IMR-90 (cell line): ENCODE measurements at regions not wholly inside any gene's neighbourhood (a gene's known extent, or its start where the extent isn't known, plus 50 kb on each side); places are given as distances from the start of the nearest gene placed in this dataset.

Experiments
- ATAC-seq: fragments of 200-7000 bp; cut with Tn5 transposase; 2 replicates; pipeline ENCODE4 v1.9.1; 2020; ENCODE audit warnings: low read depth, mild to moderate bottlenecking, moderate library complexity
- BruUV-seq: library from RNA; stranded (reverse); fragments of 400-500 nt; replicated peaks from 2 replicates; lab custom pipeline; 2021; lab: Mats Ljungman, UMichigan
- CTCF ChIA-PET: fragments of 300-600 bp; formaldehyde crosslinking; extraction: SDS; loops from one replicate; lab custom pipeline; 2021; ENCODE audit warnings: antibody characterized with exemption; lab: Yijun Ruan, JAX
- POLR2A ChIA-PET: fragments of 300-600 bp; sonication (Branson Sonifier 250); formaldehyde crosslinking; loops from one replicate; lab custom pipeline; 2022; ENCODE audit warnings: antibody characterized with exemption; ENCODE audit not compliant: unreplicated experiment; lab: Charles Lee
- DNase-seq: peaks from one replicate; pipeline ENCODE4 v3.0.0; 2013
- H2AFZ ChIP-seq: replicated peaks from 2 replicates; pipeline ENCODE3; 2013; ENCODE audit warnings: low read length, mild to moderate bottlenecking; ENCODE audit not compliant: poor library complexity
- H2AK5ac ChIP-seq: 2 replicates; pipeline ENCODE4 v1.6.1; 2013; ENCODE audit warnings: low read depth, low read length, inconsistent platforms
- H2AK9ac ChIP-seq: replicated peaks from 2 replicates; pipeline ENCODE3; 2013; ENCODE audit warnings: mild to moderate bottlenecking, low read depth, low read length, moderate library complexity; ENCODE audit not compliant: poor library complexity
- H2BK120ac ChIP-seq: 2 replicates; pipeline ENCODE4 v1.6.1; 2013; ENCODE audit warnings: low read depth, low read length, inconsistent platforms
- H2BK15ac ChIP-seq: 3 replicates; pipeline ENCODE4 v1.6.1; 2013; ENCODE audit warnings: low read depth, low read length, inconsistent platforms
- H2BK20ac ChIP-seq: 2 replicates; pipeline ENCODE4 v1.6.1; 2013; ENCODE audit warnings: low read depth, mild to moderate bottlenecking, inconsistent platforms, low read length, moderate library complexity
- H2BK5ac ChIP-seq: 2 replicates; pipeline ENCODE4 v1.6.1; 2013; ENCODE audit warnings: mild to moderate bottlenecking, low read depth, low read length, inconsistent platforms; ENCODE audit not compliant: poor library complexity, severe bottlenecking
- H3K14ac ChIP-seq: replicated peaks from 2 replicates; pipeline ENCODE4 v1.6.1; 2013; ENCODE audit warnings: low read depth, low read length, inconsistent platforms
- H3K18ac ChIP-seq: 2 replicates; pipeline ENCODE4 v1.6.1; 2013; ENCODE audit warnings: low read depth, low read length, control low read depth
- H3K23ac ChIP-seq: 2 replicates; pipeline ENCODE4 v1.6.1; 2013; ENCODE audit warnings: low read depth, low read length, inconsistent platforms
- H3K27ac ChIP-seq: 2 replicates; pipeline ENCODE4 v1.5.1; 2013; ENCODE audit warnings: mild to moderate bottlenecking, control low read depth, low read length; ENCODE audit not compliant: insufficient read depth
- H3K27me3 ChIP-seq: 2 replicates; pipeline ENCODE4 v1.6.1; 2013; ENCODE audit warnings: low read length; ENCODE audit not compliant: control insufficient read depth, insufficient read depth
- H3K36me3 ChIP-seq: 2 replicates; pipeline ENCODE4 v1.6.1; 2013; ENCODE audit warnings: low read length, mixed read lengths; ENCODE audit not compliant: control insufficient read depth, insufficient read depth
- H3K4ac ChIP-seq: 2 replicates; pipeline ENCODE4 v1.6.1; 2013; ENCODE audit warnings: low read depth, low read length, inconsistent platforms
- H3K4me1 ChIP-seq: 2 replicates; pipeline ENCODE4 v1.6.1; 2013; ENCODE audit warnings: low read length, mixed read lengths; ENCODE audit not compliant: control insufficient read depth, insufficient read depth
- H3K4me2 ChIP-seq: 2 replicates; pipeline ENCODE4 v1.6.1; 2013; ENCODE audit warnings: low read depth, mild to moderate bottlenecking, control low read depth, low read length, moderate library complexity
- H3K4me3 ChIP-seq: 2 replicates; pipeline ENCODE4 v1.5.1; 2013; ENCODE audit warnings: low read depth, mild to moderate bottlenecking, control low read depth, low read length, moderate library complexity; ENCODE audit not compliant: insufficient read depth
- H3K56ac ChIP-seq: 2 replicates; pipeline ENCODE4 v1.6.1; 2013; ENCODE audit warnings: low read length, inconsistent platforms; ENCODE audit not compliant: insufficient read depth; ENCODE audit errors: extremely low read depth
- H3K79me1 ChIP-seq, 2 experiments: 2 replicates each; pipeline ENCODE4 v1.6.1; 2013; ENCODE audit warnings: low read length in 2 of 2, inconsistent platforms in 1 of 2, low read depth in 1 of 2
- H3K9ac ChIP-seq: 2 replicates; pipeline ENCODE4 v1.6.1; 2013; ENCODE audit warnings: low read depth, low read length, control low read depth
- H3K9me1 ChIP-seq: 2 replicates; pipeline ENCODE4 v1.6.1; 2013; ENCODE audit warnings: low read length, inconsistent platforms; ENCODE audit not compliant: insufficient read depth
- H3K9me3 ChIP-seq: 2 replicates; pipeline ENCODE4 v1.6.1; 2013; ENCODE audit warnings: low read length; ENCODE audit not compliant: control insufficient read depth, insufficient read depth
- H4K20me1 ChIP-seq: 2 replicates; pipeline ENCODE4 v1.6.1; 2013; ENCODE audit warnings: low read length, inconsistent platforms; ENCODE audit not compliant: insufficient read depth
- H4K5ac ChIP-seq: 2 replicates; pipeline ENCODE4 v1.6.1; 2013; ENCODE audit warnings: mild to moderate bottlenecking, low read depth, low read length, control low read depth
- H4K8ac ChIP-seq, 2 experiments: 2 replicates each; pipeline ENCODE4 v1.6.1; 2013; ENCODE audit warnings: low read depth in 2 of 2, low read length in 2 of 2, control low read depth in 1 of 2, inconsistent platforms in 1 of 2
- H4K91ac ChIP-seq: 2 replicates; pipeline ENCODE4 v1.6.1; 2013; ENCODE audit warnings: low read depth, low read length, inconsistent platforms; ENCODE audit not compliant: insufficient read depth
- BHLHE40 ChIP-seq: fragments of 150-350 bp; IDR thresholded peaks from 2 replicates; pipeline ENCODE4 v1.6.1; 2016; ENCODE audit warnings: mild to moderate bottlenecking, low read depth, low read length
- CEBPB ChIP-seq: IDR thresholded peaks from 2 replicates; pipeline ENCODE4 v1.6.1; 2012; ENCODE audit warnings: low read depth, low read length, improper control_type of control experiment
- CHD1 ChIP-seq: IDR thresholded peaks from 2 replicates; pipeline ENCODE4 v1.6.1; 2012; ENCODE audit warnings: low read depth, low read length, improper control_type of control experiment
- CTCF ChIP-seq: conservative IDR thresholded peaks from 2 replicates; pipeline ENCODE4 v1.5.1; 2012; ENCODE audit warnings: mild to moderate bottlenecking, low read depth, low read length, improper control_type of control experiment
- ELK1 ChIP-seq: fragments of 150-350 bp; IDR thresholded peaks from 2 replicates; pipeline ENCODE4 v1.6.1; 2016; ENCODE audit warnings: low read depth, mild to moderate bottlenecking, low read length, moderate library complexity, borderline replicate concordance
- FOS ChIP-seq: fragments of 150-350 bp; IDR thresholded peaks from 2 replicates; pipeline ENCODE4 v1.6.1; 2016; ENCODE audit warnings: low read depth, low read length
- MAFK ChIP-seq: IDR thresholded peaks from 2 replicates; pipeline ENCODE4 v1.6.1; 2012; ENCODE audit warnings: low read depth, low read length, improper control_type of control experiment
- MAZ ChIP-seq: IDR thresholded peaks from 2 replicates; pipeline ENCODE4 v1.6.1; 2012; ENCODE audit warnings: low read depth, mild to moderate bottlenecking, low read length, improper control_type of control experiment, moderate library complexity, borderline replicate concordance
- MXI1 ChIP-seq: IDR thresholded peaks from 2 replicates; pipeline ENCODE4 v1.6.1; 2012; ENCODE audit warnings: low read depth, mild to moderate bottlenecking, low read length, moderate library complexity, borderline replicate concordance
- NFE2L2 ChIP-seq: fragments of 150-350 bp; IDR thresholded peaks from 2 replicates; pipeline ENCODE4 v1.6.1; 2016; ENCODE audit warnings: low read depth, mild to moderate bottlenecking, low read length
- POLR2A ChIP-seq: IDR thresholded peaks from 2 replicates; pipeline ENCODE4 v1.6.1; 2012; ENCODE audit warnings: mild to moderate bottlenecking, low read depth, low read length
- RAD21 ChIP-seq: IDR thresholded peaks from 2 replicates; pipeline ENCODE4 v1.6.1; 2012; ENCODE audit warnings: low read length, improper control_type of control experiment
- RCOR1 ChIP-seq: IDR thresholded peaks from 2 replicates; pipeline ENCODE4 v1.6.1; 2012; ENCODE audit warnings: mild to moderate bottlenecking, low read length, improper control_type of control experiment; ENCODE audit not compliant: insufficient replicate concordance
- RFX5 ChIP-seq: IDR thresholded peaks from 2 replicates; pipeline ENCODE4 v1.8.0; 2012; ENCODE audit warnings: low read depth, mild to moderate bottlenecking, low read length, moderate library complexity
- SMC3 ChIP-seq: fragments of 150-350 bp; IDR thresholded peaks from 2 replicates; pipeline ENCODE4 v1.6.1; 2016; ENCODE audit warnings: low read depth, mild to moderate bottlenecking, antibody characterized with exemption, low read length, moderate library complexity
- USF2 ChIP-seq: fragments of 150-350 bp; IDR thresholded peaks from 2 replicates; pipeline ENCODE4 v1.6.1; 2017; ENCODE audit warnings: mild to moderate bottlenecking, antibody characterized with exemption, low read length, low read depth
- WGBS, 2 experiments: methylation state at CpG; one replicate each; pipeline versions ENCODE4 v1.1.5 to v1.1.7; 2013; ENCODE audit warnings: missing lambda C conversion rate in 2 of 2; ENCODE audit not compliant: insufficient read length in 1 of 2; ENCODE audit errors: extremely low coverage in 2 of 2; 5-methylcytosine and 5-hydroxymethylcytosine counted together
- dilution Hi-C: fragments of 300-500 bp; cut with HindIII; formaldehyde crosslinking; loops from one replicate; pipeline ENCODE4 v1.14.3; 2018; ENCODE audit warnings: low sequenced_read_pairs; ENCODE audit not compliant: unreplicated experiment
- in situ Hi-C: fragments of 300-500 bp; cut with MboI; formaldehyde crosslinking; loops from 3 replicates; pipeline ENCODE4 v1.14.3; 2019; ENCODE audit warnings: low sequenced_read_pairs, inconsistent platforms, mixed read lengths
- intact Hi-C: fragments of 100-400 bp; cut with micrococcal nuclease; formaldehyde crosslinking; loops from 2 replicates; pipeline ENCODE4 v1.10.0; 2022

- no peak for DNase-seq
- no peaks in the 10 kb centered on the region for H3K36me3 ChIP-seq
These were observed 86.3 kb upstream of the IRX1 start for GRCh38 chr5:3509290-3509689.

More at GRCh38 chr5:3509290-3509689, 86.3 kb upstream of the IRX1 start:
- Histone ChIP-seq H4K5ac (no peak overlapping the region), H4K91ac (no peak overlapping the region), H3K4ac (no peak overlapping the region), H3K9ac (no peak overlapping the region), H2BK15ac (no peak overlapping the region), H3K23ac (no peak overlapping the region), H2BK20ac (no peak overlapping the region), H2BK120ac (no peak overlapping the region), H4K8ac (no peak overlapping the region), H3K79me1 (no peaks in the 10 kb centered on the region), H2BK5ac (no peak overlapping the region), H3K4me2 (no peak overlapping the region), H3K14ac (no peak overlapping the region), H2AK9ac (no peak overlapping the region), H3K18ac (no peak overlapping the region), H3K4me1 (no peaks in the 10 kb centered on the region), H4K20me1 (no peaks in the 10 kb centered on the region), H3K27me3 (no peaks in the 10 kb centered on the region), H3K9me3 (peaks cover 16% of the 10 kb centered on the region), H3K27ac (no peak overlapping the region), H2AK5ac (no peak overlapping the region), H3K9me1 (no peaks in the 10 kb centered on the region), H3K56ac (no peak overlapping the region), H2AFZ (no peak overlapping the region), H3K4me3 (no peak overlapping the region)
- no peak for TF ChIP-seq CEBPB
- TF ChIP-seq BHLHE40 = no peak
- TF ChIP-seq ELK1 = no peak
- TF ChIP-seq MAFK = no peak
- TF ChIP-seq NFE2L2 = no peak
- TF ChIP-seq CTCF = no peak
- TF ChIP-seq RCOR1 = no peak
- no peak for TF ChIP-seq RAD21
- TF ChIP-seq POLR2A = no peak
- no peak for TF ChIP-seq CHD1
- TF ChIP-seq USF2 = no peak
- TF ChIP-seq MAZ = no peak
- no peak for TF ChIP-seq RFX5
- TF ChIP-seq FOS = no peak
- TF ChIP-seq MXI1 = no peak
- no peak for TF ChIP-seq SMC3
- dilution Hi-C loops (no loop called here), in situ Hi-C loops (no loop called here), intact Hi-C loops (no loop called here)
- no CpG with 5 or more reads among the region's 3 CpGs for WGBS, 2 experiments
- ATAC-seq = no peak
- CTCF ChIA-PET = interaction anchor here (0.6 kb wide), 1 partner anchor 268 kb away, joined by 5 read pairs; no protein-coding TSS in a partner anchor
- no TSS peak for BruUV-seq
- POLR2A ChIA-PET = no interaction called here
